Mesenchymal stem cell (in vitro differentiated cells and primary cell): ENCODE measurements at regions not wholly inside any gene's neighbourhood (a gene's known extent, or its start where the extent isn't known, plus 50 kb on each side); places are given as distances from the start of the nearest gene placed in this dataset.

Experiments
- DNase-seq: peaks from one replicate; pipeline ENCODE4 v3.0.0-alpha.2; 2013
- H2AFZ ChIP-seq: one replicate; pipeline ENCODE4 v1.6.1; 2013; ENCODE audit warnings: low read depth, mild to moderate bottlenecking, control low read depth, inconsistent platforms, low read length, moderate library complexity
- H2AK5ac ChIP-seq: 2 replicates; pipeline ENCODE4 v1.6.1; 2013; ENCODE audit warnings: low read length, moderate library complexity, mild to moderate bottlenecking, inconsistent platforms; ENCODE audit not compliant: severe bottlenecking
- H2BK120ac ChIP-seq: one replicate; pipeline ENCODE4 v1.6.1; 2013; ENCODE audit warnings: low read depth, mild to moderate bottlenecking, inconsistent platforms, low read length, moderate library complexity
- H2BK12ac ChIP-seq, 2 experiments: one replicate each; pipeline ENCODE4 v1.6.1; 2013; ENCODE audit warnings: inconsistent platforms in 2 of 2, low read length in 2 of 2, mild to moderate bottlenecking in 2 of 2, moderate library complexity in 2 of 2, control low read depth in 1 of 2
- H2BK15ac ChIP-seq: one replicate; pipeline ENCODE4 v1.6.1; 2013; ENCODE audit warnings: mild to moderate bottlenecking, low read depth, inconsistent platforms; ENCODE audit not compliant: poor library complexity, severe bottlenecking
- H2BK5ac ChIP-seq: 2 replicates; pipeline ENCODE4 v1.6.1; 2013; ENCODE audit warnings: low read depth, mild to moderate bottlenecking, low read length, control low read depth, inconsistent platforms; ENCODE audit not compliant: poor library complexity, severe bottlenecking
- H3K14ac ChIP-seq, 2 experiments: one replicate each; pipeline ENCODE4 v1.6.1; 2013; ENCODE audit warnings: inconsistent platforms in 2 of 2, low read length in 2 of 2, control low read depth in 1 of 2, mild to moderate bottlenecking in 1 of 2, moderate library complexity in 1 of 2
- H3K18ac ChIP-seq, 2 experiments: one replicate each; pipeline ENCODE4 v1.6.1; 2013; ENCODE audit warnings: inconsistent platforms in 2 of 2, low read length in 2 of 2, control low read depth in 1 of 2, low read depth in 1 of 2, mild to moderate bottlenecking in 1 of 2
- H3K23ac ChIP-seq, 2 experiments: one replicate each; pipeline ENCODE4 v1.6.1; 2013; ENCODE audit warnings: inconsistent platforms in 2 of 2, low read length in 2 of 2, mild to moderate bottlenecking in 2 of 2, moderate library complexity in 2 of 2, control low read depth in 1 of 2
- H3K27ac ChIP-seq: 2 replicates; pipeline ENCODE4 v1.5.1; 2013; ENCODE audit warnings: mild to moderate bottlenecking, moderate library complexity, low read length, control low read depth, inconsistent platforms; ENCODE audit not compliant: poor library complexity, severe bottlenecking
- H3K27me3 ChIP-seq, 2 experiments: 2 replicates each; pipeline versions ENCODE4 v1.6.1 to v1.7.0; 2013; ENCODE audit warnings: low read length in 2 of 2, mild to moderate bottlenecking in 2 of 2, moderate library complexity in 2 of 2, control low read depth in 1 of 2, inconsistent platforms in 1 of 2; ENCODE audit not compliant: control insufficient read depth in 1 of 2, insufficient read depth in 1 of 2
- H3K36me3 ChIP-seq, 2 experiments: 2 replicates each; pipeline versions ENCODE4 v1.6.1 to v1.7.0; 2013; ENCODE audit warnings: low read length in 2 of 2, control low read depth in 1 of 2, inconsistent platforms in 1 of 2, low read depth in 1 of 2, mild to moderate bottlenecking in 1 of 2; ENCODE audit not compliant: insufficient read depth in 2 of 2, control insufficient read depth in 1 of 2
- H3K4ac ChIP-seq, 2 experiments: one replicate each; pipeline ENCODE4 v1.6.1; 2013; ENCODE audit warnings: inconsistent platforms in 2 of 2, low read length in 2 of 2, mild to moderate bottlenecking in 2 of 2, moderate library complexity in 2 of 2, control low read depth in 1 of 2, low read depth in 1 of 2
- H3K4me1 ChIP-seq: 2 replicates; pipeline ENCODE4 v1.6.1; 2013; ENCODE audit warnings: low read depth, low read length, control low read depth; ENCODE audit not compliant: control insufficient read depth, insufficient read depth
- H3K4me2 ChIP-seq: 2 replicates; pipeline ENCODE4 v1.6.1; 2013; ENCODE audit warnings: low read length, mild to moderate bottlenecking, inconsistent platforms; ENCODE audit not compliant: poor library complexity, severe bottlenecking
- H3K4me3 ChIP-seq, 2 experiments: 2 replicates each; pipeline versions ENCODE4 v1.5.1 to v1.7.0; 2013; ENCODE audit warnings: low read length in 2 of 2, mild to moderate bottlenecking in 2 of 2, control low read depth in 1 of 2, low read depth in 1 of 2; ENCODE audit not compliant: insufficient read depth in 1 of 2
- H3K79me1 ChIP-seq: replicated peaks from 2 replicates; pipeline ENCODE4 v1.6.1; 2013; ENCODE audit warnings: mild to moderate bottlenecking, control low read depth, low read length, inconsistent platforms; ENCODE audit not compliant: poor library complexity, severe bottlenecking
- H3K9ac ChIP-seq: 2 replicates; pipeline ENCODE4 v1.7.0; 2013; ENCODE audit warnings: mild to moderate bottlenecking, low read length, moderate library complexity
- H3K9me3 ChIP-seq: 2 replicates; pipeline ENCODE4 v1.7.0; 2013; ENCODE audit warnings: mild to moderate bottlenecking, low read length; ENCODE audit not compliant: control insufficient read depth
- H4K8ac ChIP-seq: one replicate; pipeline ENCODE4 v1.6.1; 2013; ENCODE audit warnings: inconsistent platforms, mild to moderate bottlenecking, low read length, moderate library complexity
- H4K91ac ChIP-seq: one replicate; pipeline ENCODE4 v1.6.1; 2013; ENCODE audit warnings: mild to moderate bottlenecking, low read length, inconsistent platforms
- WGBS: methylation state at CpG from one replicate; pipeline ENCODE4 v1.1.7; 2013; ENCODE audit warnings: mixed read lengths; 5-methylcytosine and 5-hydroxymethylcytosine counted together

- H2BK12ac ChIP-seq, result no peak overlapping the region
- no peaks in the 10 kb centered on the region for H3K79me1 ChIP-seq
- H3K14ac ChIP-seq, result no peak overlapping the region
- H2AK5ac ChIP-seq, result no peak overlapping the region
- H4K8ac ChIP-seq, result no peak overlapping the region
- H3K27me3 ChIP-seq, result no peaks in the 10 kb centered on the region
- H3K18ac ChIP-seq, result no peak overlapping the region
- H2AFZ ChIP-seq, result no peak overlapping the region
- H2BK15ac ChIP-seq, result no peak overlapping the region
- no peak overlapping the region for H3K4me2 ChIP-seq
- no peak overlapping the region for H2BK120ac ChIP-seq
- H3K4ac ChIP-seq, result no peak overlapping the region
- H4K91ac ChIP-seq, result no peak overlapping the region
- no peaks in the 10 kb centered on the region for H3K9me3 ChIP-seq
- no peaks in the 10 kb centered on the region for H3K4me1 ChIP-seq
- H3K36me3 ChIP-seq, result no peaks in the 10 kb centered on the region
- no peak overlapping the region for H3K9ac ChIP-seq
- WGBS, result 25% methylated on average over 1 of the region's 1 CpG
- H3K27ac ChIP-seq, result no peak overlapping the region
- no peak overlapping the region for H2BK5ac ChIP-seq
- no peak overlapping the region for H3K23ac ChIP-seq
- no peak for DNase-seq
- no peak overlapping the region for H3K4me3 ChIP-seq
These were observed 467.1 kb upstream of the HS3ST1 start for GRCh38 chr4:11895766-11896165.

GRCh38 chr4:11894977-11895376 is 466.3 kb upstream of the HS3ST1 start:
- 76% methylated on average over 2 of the region's 2 CpGs for WGBS
- H3K4me2 ChIP-seq, result no peak overlapping the region
- H2BK5ac ChIP-seq, result no peak overlapping the region

GRCh38 chr4:11894221-11894620 is 465.5 kb upstream of the HS3ST1 start:
- H2BK120ac ChIP-seq, result no peak overlapping the region
- no peak overlapping the region for H2BK5ac ChIP-seq
- no peak overlapping the region for H2BK15ac ChIP-seq
- H3K27ac ChIP-seq, result no peak overlapping the region
- H3K4me3 ChIP-seq, result no peak overlapping the region
- no peak overlapping the region for H3K23ac ChIP-seq
- no peak overlapping the region for H2AFZ ChIP-seq
- no peak overlapping the region for H3K18ac ChIP-seq
- H3K4ac ChIP-seq, result no peak overlapping the region
- H3K14ac ChIP-seq, result no peak overlapping the region
- no peak overlapping the region for H4K91ac ChIP-seq
- no peak overlapping the region for H4K8ac ChIP-seq
- H3K9ac ChIP-seq, result no peak overlapping the region
- no peaks in the 10 kb centered on the region for H3K36me3 ChIP-seq
- no peaks in the 10 kb centered on the region for H3K9me3 ChIP-seq
- no peak overlapping the region for H2BK12ac ChIP-seq
- H3K27me3 ChIP-seq, result no peaks in the 10 kb centered on the region
- H3K4me1 ChIP-seq, result no peaks in the 10 kb centered on the region
- no peak overlapping the region for H3K4me2 ChIP-seq
- 68% methylated on average over 2 of the region's 3 CpGs for WGBS
- no peak overlapping the region for H2AK5ac ChIP-seq
- H3K79me1 ChIP-seq, result no peaks in the 10 kb centered on the region
- DNase-seq, result no peak

More at GRCh38 chr4:11894977-11895376, 466.3 kb upstream of the HS3ST1 start:
- Histone ChIP-seq H3K79me1 (no peaks in the 10 kb centered on the region), H3K4ac (no peak overlapping the region), H3K27me3 (no peaks in the 10 kb centered on the region), H3K18ac (no peak overlapping the region), H3K23ac (no peak overlapping the region), H3K9ac (no peak overlapping the region), H2AK5ac (no peak overlapping the region), H2AFZ (no peak overlapping the region), H2BK12ac (no peak overlapping the region), H3K36me3 (no peaks in the 10 kb centered on the region), H4K91ac (no peak overlapping the region), H2BK120ac (no peak overlapping the region), H3K27ac (no peak overlapping the region), H3K9me3 (no peaks in the 10 kb centered on the region), H4K8ac (no peak overlapping the region), H3K14ac (no peak overlapping the region), H3K4me1 (no peaks in the 10 kb centered on the region), H2BK15ac (no peak overlapping the region), H3K4me3 (no peak overlapping the region)
- no peak for DNase-seq

DNA sequence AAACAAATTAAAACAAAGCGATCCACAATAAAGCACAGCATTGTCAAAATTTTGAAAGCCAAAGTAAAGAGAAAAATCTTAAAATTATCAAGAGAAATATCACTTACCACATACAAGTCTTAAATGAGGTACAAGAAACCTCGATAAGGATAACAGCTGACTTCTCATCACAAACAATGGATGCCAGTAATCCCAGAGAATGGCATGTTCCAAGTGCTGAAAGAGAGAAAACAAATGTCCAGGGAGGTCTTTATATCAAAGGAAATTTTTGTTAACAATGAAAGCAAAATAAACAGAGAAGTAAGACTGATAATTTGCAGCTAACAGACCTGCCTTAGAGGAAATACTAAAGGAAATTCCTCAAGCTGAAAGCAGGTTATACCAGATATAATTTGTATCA is 460.4 kb upstream of the HS3ST1 start:
- H3K14ac ChIP-seq, result no peak overlapping the region
- H3K27me3 ChIP-seq, result no peaks in the 10 kb centered on the region
- H2BK12ac ChIP-seq, result no peak overlapping the region
- H2BK5ac ChIP-seq, result no peak overlapping the region
- no peak overlapping the region for H3K4me2 ChIP-seq
- H3K79me1 ChIP-seq, result no peaks in the 10 kb centered on the region
- H3K18ac ChIP-seq, result no peak overlapping the region
- H3K4me3 ChIP-seq, result no peak overlapping the region
- H2BK120ac ChIP-seq, result no peak overlapping the region
- H4K8ac ChIP-seq, result no peak overlapping the region
- no peak overlapping the region for H3K27ac ChIP-seq
- H2BK15ac ChIP-seq, result no peak overlapping the region
- H3K36me3 ChIP-seq, result no peaks in the 10 kb centered on the region
- H4K91ac ChIP-seq, result no peak overlapping the region
- H3K9ac ChIP-seq, result no peak overlapping the region
- H3K9me3 ChIP-seq, result peaks cover 2% of the 10 kb centered on the region
- H3K23ac ChIP-seq, result no peak overlapping the region
- WGBS, result 71% methylated on average over 1 of the region's 2 CpGs
- H3K4ac ChIP-seq, result no peak overlapping the region
- H2AFZ ChIP-seq, result no peak overlapping the region
- no peaks in the 10 kb centered on the region for H3K4me1 ChIP-seq
- DNase-seq, result no peak
- H2AK5ac ChIP-seq, result no peak overlapping the region
